Trophoblast cell (in vitro differentiated cells and primary cell): ENCODE measurements at regions not wholly inside any gene's neighbourhood (a gene's known extent, or its start where the extent isn't known, plus 50 kb on each side); places are given as distances from the start of the nearest gene placed in this dataset.

ENCODE experiments used
- DNase-seq, 2 donors: peaks; one replicate each; pipeline ENCODE4 v3.0.0-alpha.2; 2016
- H2AFZ ChIP-seq: 2 replicates; pipeline ENCODE4 v1.6.1; 2013; ENCODE audit warnings: low read length, moderate library complexity, mild to moderate bottlenecking; ENCODE audit not compliant: insufficient read depth, poor library complexity
- H2AK5ac ChIP-seq: 2 replicates; pipeline ENCODE4 v1.6.1; 2013; ENCODE audit warnings: mild to moderate bottlenecking, low read length
- H2BK120ac ChIP-seq: 2 replicates; pipeline ENCODE4 v1.6.1; 2013; ENCODE audit warnings: low read length, mild to moderate bottlenecking, moderate library complexity; ENCODE audit not compliant: insufficient read depth, poor library complexity
- H2BK12ac ChIP-seq: 2 replicates; pipeline ENCODE4 v1.6.1; 2013; ENCODE audit warnings: mild to moderate bottlenecking, low read length, moderate library complexity
- H2BK5ac ChIP-seq: 2 replicates; pipeline ENCODE4 v1.6.1; 2013; ENCODE audit warnings: low read length, low read depth, moderate library complexity, mild to moderate bottlenecking; ENCODE audit not compliant: poor library complexity
- H3K14ac ChIP-seq: 2 replicates; pipeline ENCODE4 v1.6.1; 2013; ENCODE audit warnings: mild to moderate bottlenecking, low read length
- H3K18ac ChIP-seq: 2 replicates; pipeline ENCODE4 v1.6.1; 2013; ENCODE audit warnings: mild to moderate bottlenecking, low read length
- H3K23ac ChIP-seq: 2 replicates; pipeline ENCODE4 v1.6.1; 2013; ENCODE audit warnings: low read length
- H3K27ac ChIP-seq: 2 replicates; pipeline ENCODE4 v1.5.1; 2013; ENCODE audit warnings: low read depth, mild to moderate bottlenecking, inconsistent platforms, low read length, moderate library complexity
- H3K27me3 ChIP-seq: 2 replicates; pipeline ENCODE4 v1.6.1; 2013; ENCODE audit warnings: inconsistent platforms, mild to moderate bottlenecking, low read length, moderate library complexity; ENCODE audit not compliant: insufficient read depth
- H3K36me3 ChIP-seq, 2 experiments: 1 replicate in 1 of 2; 2 replicates in 1 of 2; pipeline ENCODE4 v1.6.1; 2013; ENCODE audit warnings: low read length in 2 of 2, mild to moderate bottlenecking in 2 of 2, moderate library complexity in 1 of 2; ENCODE audit not compliant: insufficient read depth in 2 of 2, control insufficient read depth in 1 of 2
- H3K4ac ChIP-seq: 2 replicates; pipeline ENCODE4 v1.6.1; 2013; ENCODE audit warnings: low read depth, mild to moderate bottlenecking, low read length, moderate library complexity
- H3K4me1 ChIP-seq, 2 experiments: 1 replicate in 1 of 2; 2 replicates in 1 of 2; pipeline ENCODE4 v1.6.1; 2013; ENCODE audit warnings: low read length in 2 of 2, mild to moderate bottlenecking in 2 of 2, moderate library complexity in 1 of 2; ENCODE audit not compliant: insufficient read depth in 2 of 2, control insufficient read depth in 1 of 2
- H3K4me2 ChIP-seq: 2 replicates; pipeline ENCODE4 v1.6.1; 2013; ENCODE audit warnings: inconsistent platforms, mild to moderate bottlenecking, low read length, moderate library complexity
- H3K4me3 ChIP-seq: 2 replicates; pipeline ENCODE4 v1.5.1; 2013; ENCODE audit warnings: mild to moderate bottlenecking, low read depth, low read length, inconsistent platforms
- H3K79me1 ChIP-seq: one replicate; pipeline ENCODE4 v1.6.1; 2013; ENCODE audit warnings: low read length
- H3K79me2 ChIP-seq: 2 replicates; pipeline ENCODE4 v1.6.1; 2013; ENCODE audit warnings: low read length, mild to moderate bottlenecking; ENCODE audit not compliant: control insufficient read depth, insufficient read depth, poor library complexity
- H3K9ac ChIP-seq: 2 replicates; pipeline ENCODE4 v1.6.1; 2013; ENCODE audit warnings: mild to moderate bottlenecking, low read length
- H3K9me3 ChIP-seq: 2 replicates; pipeline ENCODE4 v1.6.1; 2013; ENCODE audit warnings: low read depth, mild to moderate bottlenecking, control low read depth, inconsistent platforms, low read length; ENCODE audit not compliant: insufficient read depth
- H4K12ac ChIP-seq: 2 replicates; pipeline ENCODE4 v1.6.1; 2013; ENCODE audit warnings: low read depth, mild to moderate bottlenecking, low read length, moderate library complexity
- H4K8ac ChIP-seq: 2 replicates; pipeline ENCODE4 v1.6.1; 2013; ENCODE audit warnings: low read depth, mild to moderate bottlenecking, low read length, moderate library complexity
- H4K91ac ChIP-seq: one replicate; pipeline ENCODE4 v1.6.1; 2013; ENCODE audit warnings: low read depth, mild to moderate bottlenecking, low read length, moderate library complexity
- WGBS: extraction: QIAGEN DNeasy Blood & Tissue Kit; methylation state at CpG from one replicate; pipeline ENCODE4 v1.1.7; 2013; ENCODE audit warnings: missing lambda C conversion rate; ENCODE audit not compliant: insufficient read length, insufficient coverage; ENCODE audit errors: extremely low coverage; 5-methylcytosine and 5-hydroxymethylcytosine counted together

GRCh38 chr12:46535907-46536306, 163.3 kb upstream of the SLC38A2 start:
- no CpG with 5 or more reads among the region's 6 CpGs for WGBS

GRCh38 chr12:46535376-46535775, 162.8 kb upstream of the SLC38A2 start:
- no peak overlapping the region for H2AK5ac ChIP-seq
- no peaks in the 10 kb centered on the region for H3K27me3 ChIP-seq
- no peak overlapping the region for H3K9ac ChIP-seq
- H3K23ac ChIP-seq, result no peak overlapping the region
- H3K36me3 ChIP-seq, result no peaks in the 10 kb centered on the region
- no peaks in the 10 kb centered on the region for H3K79me1 ChIP-seq
- no peak for DNase-seq
- no peak overlapping the region for H3K14ac ChIP-seq
- H2BK120ac ChIP-seq, result no peak overlapping the region
- H4K12ac ChIP-seq, result no peak overlapping the region
- H3K18ac ChIP-seq, result no peak overlapping the region
- no peak overlapping the region for H4K91ac ChIP-seq
- no peak overlapping the region for H2BK5ac ChIP-seq
- no peak overlapping the region for H3K27ac ChIP-seq
- no peaks in the 10 kb centered on the region for H3K4me1 ChIP-seq
- WGBS, result no CpG with 5 or more reads among the region's 3 CpGs
- H2BK12ac ChIP-seq, result no peak overlapping the region
- no peak overlapping the region for H4K8ac ChIP-seq
- H3K9me3 ChIP-seq, result peaks cover 3% of the 10 kb centered on the region
- H3K4me3 ChIP-seq, result no peak overlapping the region
- H3K4me2 ChIP-seq, result no peak overlapping the region
- H3K4ac ChIP-seq, result no peak overlapping the region
- H2AFZ ChIP-seq, result no peak overlapping the region
- H3K79me2 ChIP-seq, result no peaks in the 10 kb centered on the region

More at GRCh38 chr12:46535907-46536306, 163.3 kb upstream of the SLC38A2 start:
- H3K9ac ChIP-seq, result no peak overlapping the region
- H3K27me3 ChIP-seq, result no peaks in the 10 kb centered on the region
- H3K79me2 ChIP-seq, result no peaks in the 10 kb centered on the region
- H2AK5ac ChIP-seq, result no peak overlapping the region
- no peak overlapping the region for H3K4me3 ChIP-seq
- no peaks in the 10 kb centered on the region for H3K36me3 ChIP-seq
- no peak overlapping the region for H2BK5ac ChIP-seq
- no peak overlapping the region for H4K8ac ChIP-seq
- peaks cover 2% of the 10 kb centered on the region for H3K9me3 ChIP-seq
- H3K79me1 ChIP-seq, result no peaks in the 10 kb centered on the region
- no peak for DNase-seq
- H3K18ac ChIP-seq, result no peak overlapping the region
- no peak overlapping the region for H3K4me2 ChIP-seq
- no peak overlapping the region for H4K91ac ChIP-seq
- H3K27ac ChIP-seq, result no peak overlapping the region
- H2BK12ac ChIP-seq, result no peak overlapping the region
- no peak overlapping the region for H2BK120ac ChIP-seq
- no peak overlapping the region for H3K4ac ChIP-seq
- no peaks in the 10 kb centered on the region for H3K4me1 ChIP-seq
- H4K12ac ChIP-seq, result no peak overlapping the region
- no peak overlapping the region for H3K23ac ChIP-seq
- no peak overlapping the region for H3K14ac ChIP-seq
- H2AFZ ChIP-seq, result no peak overlapping the region

- WGBS, result no CpG with 5 or more reads among the region's 1 CpG
- H4K91ac ChIP-seq, result no peak overlapping the region
Observed at GRCh38 chr12:46534327-46534840, 161.8 kb upstream of the SLC38A2 start.

GRCh38 chr12:46533723-46534122, 161.2 kb upstream of the SLC38A2 start:
- H3K9me3 ChIP-seq, result peaks cover 6% of the 10 kb centered on the region
- H3K4me1 ChIP-seq, result no peaks in the 10 kb centered on the region
- H4K8ac ChIP-seq, result no peak overlapping the region
- H2AK5ac ChIP-seq, result no peak overlapping the region
- H4K91ac ChIP-seq, result no peak overlapping the region
- DNase-seq, result no peak
- no peak overlapping the region for H3K18ac ChIP-seq
- no peak overlapping the region for H3K14ac ChIP-seq
- no peak overlapping the region for H4K12ac ChIP-seq
- H3K23ac ChIP-seq, result no peak overlapping the region
- H2BK5ac ChIP-seq, result no peak overlapping the region
- WGBS, result no CpG with 5 or more reads among the region's 2 CpGs
- no peak overlapping the region for H2BK120ac ChIP-seq
- H3K79me1 ChIP-seq, result no peaks in the 10 kb centered on the region
- H3K79me2 ChIP-seq, result no peaks in the 10 kb centered on the region
- H2AFZ ChIP-seq, result no peak overlapping the region
- H3K27ac ChIP-seq, result no peak overlapping the region
- no peak overlapping the region for H2BK12ac ChIP-seq
- no peak overlapping the region for H3K9ac ChIP-seq
- no peak overlapping the region for H3K4me3 ChIP-seq
- H3K4me2 ChIP-seq, result no peak overlapping the region
- no peak overlapping the region for H3K4ac ChIP-seq
- no peaks in the 10 kb centered on the region for H3K27me3 ChIP-seq
- H3K36me3 ChIP-seq, result no peaks in the 10 kb centered on the region

More at GRCh38 chr12:46534327-46534840, 161.8 kb upstream of the SLC38A2 start:
- H2BK12ac ChIP-seq, result no peak overlapping the region
- no peak for DNase-seq
- H2AK5ac ChIP-seq, result no peak overlapping the region
- H3K27me3 ChIP-seq, result no peaks in the 10 kb centered on the region
- no peaks in the 10 kb centered on the region for H3K79me2 ChIP-seq
- no peak overlapping the region for H3K9ac ChIP-seq
- no peak overlapping the region for H3K27ac ChIP-seq
- no peak overlapping the region for H4K12ac ChIP-seq
- H3K18ac ChIP-seq, result no peak overlapping the region
- no peaks in the 10 kb centered on the region for H3K4me1 ChIP-seq
- no peak overlapping the region for H3K4me3 ChIP-seq
- H2BK5ac ChIP-seq, result no peak overlapping the region
- H3K4me2 ChIP-seq, result no peak overlapping the region
- no peak overlapping the region for H2AFZ ChIP-seq
- no peaks in the 10 kb centered on the region for H3K79me1 ChIP-seq
- H4K8ac ChIP-seq, result no peak overlapping the region
- H3K4ac ChIP-seq, result no peak overlapping the region
- H3K36me3 ChIP-seq, result no peaks in the 10 kb centered on the region
- H3K23ac ChIP-seq, result no peak overlapping the region
- H2BK120ac ChIP-seq, result no peak overlapping the region
- peaks cover 6% of the 10 kb centered on the region for H3K9me3 ChIP-seq
- H3K14ac ChIP-seq, result no peak overlapping the region
